Left ventricle myocardium superior (tissue), 1 donor: ENCODE measurements at regions not wholly inside any gene's neighbourhood (a gene's known extent, or its start where the extent isn't known, plus 50 kb on each side); places are given as distances from the start of the nearest gene placed in this dataset.
"Not testable (repeated sequence)": the region's sequence is repeated elsewhere in the genome, so short reads cannot be mapped to it uniquely, and the experiment has no call there.

ENCODE experiments used
- ATAC-seq: fragments of 200-7000 bp; cut with Tn5 transposase; one replicate; pipeline ENCODE4 v1.9.1; 2020; ENCODE audit warnings: mild to moderate bottlenecking, moderate library complexity
- DNase-seq: peaks from one replicate; pipeline ENCODE4 v3.0.0-alpha.2; 2020
- intact Hi-C: fragments of 100-400 bp; cut with micrococcal nuclease; formaldehyde crosslinking; loops from one replicate; pipeline ENCODE4 v1.11.0; 2022
- donor health status: DM: no; HTN: yes; CAD: no; lungs with severe emphysema.

DNA sequence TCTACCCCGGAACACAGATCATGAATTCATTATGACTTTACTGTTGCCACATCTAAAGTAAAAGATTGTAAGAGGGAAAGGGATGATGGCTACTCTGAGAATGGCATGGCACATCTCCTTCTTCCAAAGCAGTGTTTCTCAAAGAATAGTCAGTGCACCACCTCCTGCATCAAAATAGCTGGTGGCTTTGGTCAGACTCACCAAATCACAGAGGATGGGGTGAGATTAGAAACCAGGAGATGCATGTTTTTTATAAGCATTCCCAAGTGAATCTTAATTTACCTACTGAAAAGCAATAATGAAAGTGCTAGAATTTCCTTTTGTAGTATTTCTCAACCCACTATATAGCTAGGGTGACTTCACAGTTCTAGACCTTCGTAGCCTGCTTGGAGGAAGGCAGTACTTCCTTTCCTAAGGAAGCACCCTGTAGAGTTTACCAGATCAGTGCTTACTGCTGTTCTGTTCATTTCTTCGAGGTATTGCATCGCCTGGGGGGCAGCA lies 340.8 kb upstream of the KLF3 start:
- ATAC-seq (no peak), DNase-seq (no peak)
- intact Hi-C loops = no loop called here

DNA sequence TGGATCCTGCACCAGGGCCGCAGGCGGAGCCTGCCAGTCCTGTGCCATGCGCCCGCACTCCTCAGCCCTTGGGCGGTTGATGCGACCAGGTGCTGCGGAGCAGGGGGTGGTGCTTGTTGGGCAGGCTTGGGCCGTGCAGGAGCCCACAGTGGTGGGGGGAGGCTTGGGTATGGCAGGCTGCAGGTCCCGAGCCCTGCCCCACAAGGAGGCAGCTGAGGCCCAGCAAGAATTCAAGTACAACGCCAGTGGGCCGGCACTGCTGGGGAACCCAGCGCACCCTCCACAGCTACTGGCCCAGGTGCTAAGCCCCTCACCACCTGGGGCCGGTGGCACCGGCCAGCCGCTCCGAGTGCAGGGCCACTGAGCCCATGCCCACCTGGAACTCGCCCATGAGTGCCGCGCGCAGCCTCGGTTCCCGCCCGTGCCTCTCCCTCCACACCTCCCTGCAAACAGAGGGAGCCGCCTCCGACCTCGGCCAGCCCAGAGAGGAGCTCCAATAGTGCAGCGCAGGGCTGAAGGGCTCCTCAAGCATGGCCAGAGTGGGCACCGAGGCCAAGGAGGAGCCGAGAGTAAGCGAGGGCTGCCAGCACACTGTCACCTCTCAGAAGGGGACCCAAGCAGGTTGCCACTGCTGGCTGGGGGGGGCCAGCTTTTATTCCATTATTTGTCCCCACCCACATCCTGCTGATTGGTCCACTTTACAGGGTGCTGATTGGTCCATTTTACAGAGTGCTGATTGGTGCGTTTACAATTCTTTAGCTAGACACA lies 339.0 kb upstream of the KLF3 start:
- intact Hi-C loops = no loop called here
- DNase-seq = no peak
- no peak for ATAC-seq

DNA sequence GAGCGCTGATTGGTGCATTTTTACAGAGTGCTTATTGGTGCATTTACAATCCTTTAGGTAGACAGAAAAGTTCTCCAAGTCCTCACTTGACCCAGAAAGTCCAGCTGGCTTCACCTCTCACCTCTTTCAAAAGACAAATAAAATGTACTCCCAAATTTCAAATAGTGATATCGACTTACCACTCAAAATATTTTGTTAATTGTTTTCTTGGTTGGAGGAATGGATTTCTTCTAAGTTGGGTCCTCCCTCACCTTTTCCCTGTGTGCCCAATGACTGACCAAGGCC lies 338.4 kb upstream of the KLF3 start:
- intact Hi-C loops = no loop called here
- no peak for ATAC-seq
- DNase-seq = no peak

DNA sequence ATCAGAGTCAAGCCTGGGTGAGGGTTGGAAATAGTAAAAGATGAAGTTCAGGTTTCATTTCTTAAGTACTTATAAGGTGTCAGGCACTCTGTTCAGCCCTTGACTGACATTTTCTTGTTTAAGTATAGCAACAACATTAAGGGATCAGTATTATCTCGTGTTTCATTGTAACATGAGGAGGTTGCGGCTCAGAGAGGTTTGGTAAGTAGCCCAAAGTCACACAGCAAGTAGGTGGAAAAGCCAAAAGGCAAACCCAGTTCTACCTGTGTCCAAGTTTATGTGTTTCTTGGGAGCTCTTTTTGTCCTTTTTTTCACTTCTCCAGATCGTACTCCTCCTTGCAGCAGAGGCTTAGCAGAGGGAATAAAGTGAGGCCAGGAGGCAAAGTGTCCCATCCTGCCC lies 337.5 kb upstream of the KLF3 start:
- intact Hi-C loops = no loop called here
- no peak for ATAC-seq
- no peak for DNase-seq

DNA sequence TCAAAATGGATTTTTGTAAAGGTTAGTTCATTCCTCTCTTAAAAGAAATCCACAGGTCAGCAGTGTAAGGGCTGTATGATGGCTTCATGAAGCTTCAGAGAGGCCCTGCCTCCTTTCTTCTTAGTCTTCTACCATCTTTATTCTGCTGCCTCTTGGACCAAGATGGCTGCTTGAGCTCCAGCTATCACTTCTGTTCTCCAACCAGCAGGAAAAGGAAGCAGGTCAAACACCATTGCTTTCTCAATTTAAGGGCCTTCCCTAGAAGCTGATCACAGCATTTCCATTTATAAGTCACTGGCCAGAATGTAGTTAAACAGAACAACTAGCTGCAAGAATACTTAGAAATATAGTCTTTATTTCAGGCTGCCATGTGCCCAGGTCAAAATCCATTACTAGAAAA lies 336.8 kb upstream of the KLF3 start:
- no peak for DNase-seq
- intact Hi-C loops = no loop called here
- no peak for ATAC-seq

DNA sequence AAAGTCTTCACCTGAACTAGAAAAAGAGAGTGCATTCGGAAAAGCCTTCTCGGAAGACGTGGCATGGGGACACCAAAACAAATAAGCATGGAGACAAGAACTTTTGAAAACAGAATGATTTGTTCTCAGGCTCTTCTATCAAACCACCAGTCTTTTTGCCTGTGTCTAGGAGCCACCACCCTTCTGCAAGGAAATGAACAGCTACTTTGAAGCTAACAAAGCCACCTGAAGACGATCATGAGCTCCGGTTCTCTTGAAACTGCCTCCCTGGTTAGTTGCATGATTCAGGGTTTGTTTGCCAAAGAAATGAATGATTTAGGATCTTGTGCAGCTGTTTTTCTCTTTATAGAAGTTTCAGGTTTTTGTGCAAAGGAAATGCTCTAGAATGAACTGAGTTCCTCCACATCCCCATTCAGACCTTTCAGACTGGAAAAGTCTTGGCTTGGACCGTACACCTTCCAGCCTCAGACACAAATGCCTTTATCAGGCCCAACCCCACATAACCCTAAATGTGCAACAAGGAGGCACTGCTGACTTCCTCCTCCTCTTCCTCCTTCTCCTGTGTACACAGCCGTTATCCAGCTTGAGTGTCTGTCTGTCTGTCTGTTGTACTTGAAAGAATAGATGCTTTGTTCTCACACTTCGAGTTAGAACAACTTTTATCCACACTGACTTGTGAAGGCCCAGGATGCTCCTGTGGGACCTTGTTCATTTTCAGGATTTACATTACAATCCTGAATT lies 334.8 kb upstream of the KLF3 start:
- intact Hi-C loops = no loop called here
- DNase-seq (no peak), ATAC-seq (no peak)

DNA sequence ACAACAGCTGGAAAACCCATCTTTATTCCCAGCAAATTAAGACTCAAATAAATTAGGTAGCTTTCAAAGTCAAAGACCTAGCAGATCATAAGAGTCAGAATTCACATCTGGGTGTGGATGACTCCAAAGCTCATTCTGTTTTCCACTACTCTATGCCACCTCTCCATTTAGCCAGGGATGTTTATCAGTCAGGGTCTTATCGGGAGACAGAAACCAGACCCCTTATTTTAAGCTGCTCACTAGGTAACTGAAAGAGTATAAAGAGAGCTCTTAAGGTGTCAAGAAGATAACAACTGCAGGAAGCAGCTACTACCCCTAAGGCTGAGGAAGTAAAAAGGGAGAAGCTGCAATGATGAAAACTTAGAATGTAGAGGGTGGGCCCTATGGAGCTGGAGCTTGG lies 333.7 kb upstream of the KLF3 start:
- ATAC-seq (no peak), DNase-seq (no peak)
- intact Hi-C loops = no loop called here

DNA sequence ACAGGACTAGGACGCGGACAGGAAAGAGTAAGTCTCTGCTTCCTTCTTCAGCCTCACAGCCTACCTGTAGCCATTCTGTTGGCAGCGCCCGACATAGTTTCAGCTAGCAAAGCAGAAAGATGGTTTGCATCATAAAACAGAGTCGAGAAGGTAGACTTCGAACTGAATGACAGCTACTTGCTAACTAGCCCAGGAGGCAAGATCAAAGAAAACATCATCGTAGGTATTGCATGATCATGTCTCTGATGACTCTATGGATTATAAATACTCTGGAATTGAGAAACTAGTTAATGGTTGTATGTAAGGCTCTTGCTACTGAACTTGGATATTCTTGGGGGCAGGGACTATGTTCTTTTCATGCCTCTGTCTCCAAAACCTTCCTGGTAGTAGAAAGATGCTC lies 333.1 kb upstream of the KLF3 start:
- DNase-seq (no peak), ATAC-seq (no peak)
- intact Hi-C loops = no loop called here

DNA sequence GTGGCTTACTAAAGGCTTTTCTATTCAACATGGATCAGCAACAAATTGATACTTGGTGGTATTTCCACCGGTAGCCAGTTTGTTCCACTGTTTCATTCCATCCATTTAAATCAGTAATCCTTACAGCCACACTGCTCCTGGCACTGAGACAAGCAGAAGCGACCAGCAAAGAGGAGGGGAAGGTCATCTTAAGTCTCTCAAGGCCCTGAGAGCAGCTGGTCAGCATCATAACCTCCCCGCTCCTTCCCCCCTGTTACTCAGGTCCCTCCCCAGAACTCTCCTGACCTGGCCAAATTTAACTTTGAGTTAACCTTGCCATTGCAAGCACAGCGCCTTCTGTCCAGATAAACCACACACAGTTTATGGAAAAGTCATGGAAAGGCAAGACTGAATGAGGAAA lies 331.3 kb upstream of the KLF3 start:
- no peak for DNase-seq
- ATAC-seq = peak; percentile 43
- intact Hi-C loops = no loop called here

DNA sequence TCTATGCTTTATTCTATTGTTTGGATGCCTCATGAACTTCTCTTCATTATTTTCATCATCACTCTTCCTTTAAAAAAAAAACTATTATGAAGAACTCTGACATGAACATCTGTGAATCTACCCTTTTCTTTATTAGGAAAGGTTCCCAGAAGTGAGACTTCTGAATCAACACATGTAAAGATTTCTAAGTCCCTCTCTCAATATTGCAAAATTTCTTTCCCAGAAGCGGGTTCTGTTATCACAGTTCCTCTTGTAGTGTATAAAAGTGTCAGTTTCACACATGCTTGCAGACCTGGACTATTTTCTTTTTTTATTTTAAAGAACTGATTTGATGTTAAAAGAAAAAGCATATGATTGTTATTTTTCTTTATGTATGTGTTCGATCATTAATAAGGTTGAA lies 330.8 kb upstream of the KLF3 start:
- ATAC-seq (peak; percentile 34), DNase-seq (no peak)
- intact Hi-C loops = no loop called here

DNA sequence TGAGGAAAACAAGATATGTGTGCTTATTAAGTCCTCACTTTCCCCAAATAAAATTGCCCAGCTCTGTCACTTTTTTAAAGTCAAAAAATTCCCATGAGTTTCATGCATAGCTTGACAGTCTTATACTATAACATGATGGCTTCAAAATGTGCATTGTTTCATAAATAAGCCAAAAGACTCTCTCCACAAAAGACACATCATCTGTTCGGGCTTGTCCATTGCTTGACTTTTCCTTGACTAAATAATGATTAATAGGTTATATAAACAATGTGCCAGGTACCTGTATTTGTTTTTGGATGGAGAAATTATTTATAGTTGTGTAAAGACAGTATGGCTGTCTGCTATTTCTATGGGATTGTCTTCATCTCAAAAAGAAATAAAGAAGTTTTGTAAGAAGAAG lies 329.2 kb upstream of the KLF3 start:
- intact Hi-C loops = no loop called here
- ATAC-seq = no peak
- no peak for DNase-seq

DNA sequence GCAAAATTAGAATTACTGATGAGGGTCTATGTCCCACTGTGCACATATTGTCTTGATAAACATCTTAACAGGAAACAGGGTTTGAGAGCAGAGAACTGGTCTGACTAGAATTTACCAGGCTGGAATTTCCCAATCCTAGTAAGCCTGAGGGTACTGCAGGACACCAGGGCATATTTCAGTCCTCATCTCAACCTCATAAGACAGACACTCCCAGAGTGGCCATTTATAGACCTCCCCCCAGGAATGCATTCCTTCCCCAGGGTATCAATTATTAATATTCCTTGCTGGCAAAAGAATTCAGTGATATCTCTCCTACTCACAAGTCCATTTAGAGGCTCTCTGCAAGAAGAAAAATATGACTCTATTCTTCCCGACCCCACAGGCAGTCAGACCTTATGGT lies 325.1 kb upstream of the KLF3 start:
- ATAC-seq, intact Hi-C loops, DNase-seq: not testable (repeated sequence)

DNA sequence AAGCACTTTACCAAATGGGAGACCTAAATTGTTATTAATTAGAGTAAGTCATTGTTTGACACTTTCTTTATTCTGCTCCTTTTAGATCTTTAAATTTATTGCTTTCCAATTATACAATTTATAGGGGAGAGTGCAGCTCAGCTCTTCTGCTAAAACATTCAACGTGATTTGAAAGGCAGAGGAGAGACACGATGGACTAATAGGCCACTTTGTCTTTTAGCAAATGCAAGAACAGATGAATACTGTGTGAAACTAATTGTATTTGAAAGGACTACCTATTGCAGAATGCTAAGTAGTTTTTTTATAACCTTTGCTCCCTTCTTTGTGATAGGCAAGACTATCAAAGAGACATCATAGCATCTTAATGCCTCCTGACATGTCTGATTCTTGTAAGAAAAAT lies 320.4 kb upstream of the KLF3 start:
- ATAC-seq (no peak), DNase-seq (no peak)
- intact Hi-C loops = no loop called here

DNA sequence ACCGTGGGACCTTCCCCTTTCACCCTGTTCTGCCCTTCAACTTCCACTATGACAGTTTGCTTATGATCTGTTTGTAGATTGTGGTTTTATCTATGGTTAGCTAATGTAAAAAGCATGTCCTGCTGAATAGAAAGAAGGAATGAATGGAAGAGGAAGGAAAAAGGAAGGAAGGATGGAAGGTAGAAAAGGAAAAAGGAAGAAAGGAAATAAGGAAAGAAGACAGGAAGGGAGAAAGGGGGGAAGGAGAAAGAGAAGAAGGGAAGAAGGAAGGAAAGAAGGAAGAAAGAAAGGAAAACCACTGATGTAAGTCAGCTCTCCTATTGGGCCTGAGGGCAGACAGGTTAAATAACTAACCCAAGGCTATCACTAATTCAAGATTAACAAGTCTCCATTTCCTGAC lies 319.1 kb upstream of the KLF3 start:
- DNase-seq (no peak), ATAC-seq (no peak)
- intact Hi-C loops = no loop called here

DNA sequence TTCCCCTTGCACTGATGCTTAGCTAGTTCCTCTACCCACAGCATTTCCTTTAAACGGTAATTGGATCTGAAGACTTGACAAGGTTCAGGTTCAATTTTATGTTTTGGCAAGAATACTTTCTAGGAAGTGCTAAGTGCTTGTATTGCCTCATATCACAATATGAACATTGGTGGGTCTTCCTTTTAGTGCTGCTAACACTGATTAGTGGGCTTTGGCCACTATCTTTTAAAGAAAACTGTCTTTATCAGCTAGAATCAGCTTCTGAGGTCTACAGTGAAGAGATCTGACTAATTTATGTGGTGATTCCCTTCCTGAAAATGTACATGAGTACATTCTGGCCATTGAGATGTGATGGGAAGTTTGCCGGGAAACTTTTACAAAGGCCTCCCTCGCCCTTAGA lies 316.7 kb upstream of the KLF3 start:
- intact Hi-C loops = no loop called here
- DNase-seq (no peak), ATAC-seq (no peak)

DNA sequence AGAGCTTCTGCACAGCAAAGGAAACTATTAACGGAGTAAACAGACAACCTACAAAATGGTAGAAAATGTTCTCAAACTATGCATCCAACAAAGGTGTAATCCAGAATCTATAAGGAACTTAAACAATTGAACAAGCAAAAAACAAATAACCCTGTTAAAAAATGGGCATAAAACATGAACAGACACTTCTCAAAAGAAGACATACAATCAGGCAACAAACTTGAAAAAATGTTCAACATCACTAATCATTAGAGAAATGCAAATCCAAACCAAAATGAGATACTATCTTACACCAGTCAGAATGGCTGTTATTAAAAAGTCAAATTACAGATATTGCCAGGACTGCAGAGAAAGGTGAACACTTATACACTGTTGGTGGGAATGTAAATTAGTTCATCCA lies 309.6 kb upstream of the KLF3 start:
- ATAC-seq = no peak
- intact Hi-C loops = no loop called here
- no peak for DNase-seq

DNA sequence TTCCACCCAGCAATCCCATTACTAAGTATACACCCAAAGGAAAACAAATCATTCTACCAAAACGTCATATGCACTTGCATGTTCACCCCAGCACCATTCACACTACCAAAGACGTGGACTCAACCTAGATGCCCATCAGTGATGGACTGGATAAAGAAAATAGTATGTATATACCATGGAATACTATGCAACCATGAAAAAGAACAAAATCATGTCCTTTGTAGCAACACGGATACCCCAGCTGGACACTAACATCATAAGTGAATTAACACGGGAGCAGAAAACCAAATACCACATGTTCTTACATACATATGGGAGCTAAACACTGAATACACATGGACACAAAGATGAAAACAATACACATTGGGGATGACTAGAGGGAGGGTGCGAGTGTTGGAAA lies 309.1 kb upstream of the KLF3 start:
- ATAC-seq = no peak
- intact Hi-C loops = no loop called here
- DNase-seq = no peak

DNA sequence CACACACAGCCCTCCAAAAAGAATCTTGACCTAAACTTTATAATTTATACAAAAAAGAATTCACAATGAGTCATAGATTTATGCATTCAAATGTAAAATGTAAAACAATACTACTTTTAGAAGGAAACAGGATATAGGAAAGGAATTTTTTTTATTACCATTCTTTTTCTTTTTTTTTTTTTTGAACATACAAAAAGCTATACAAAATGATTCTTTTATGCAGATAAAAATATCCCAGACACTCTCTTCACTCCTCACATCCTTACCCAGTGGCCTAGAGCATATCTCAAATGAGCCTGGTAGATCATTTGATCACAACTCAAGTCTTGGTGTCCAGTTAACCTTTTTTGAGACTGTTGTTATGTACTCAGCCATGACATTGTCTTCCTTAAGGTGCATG lies 307.3 kb upstream of the KLF3 start:
- ATAC-seq (no peak), DNase-seq (no peak)
- intact Hi-C loops = no loop called here

DNA sequence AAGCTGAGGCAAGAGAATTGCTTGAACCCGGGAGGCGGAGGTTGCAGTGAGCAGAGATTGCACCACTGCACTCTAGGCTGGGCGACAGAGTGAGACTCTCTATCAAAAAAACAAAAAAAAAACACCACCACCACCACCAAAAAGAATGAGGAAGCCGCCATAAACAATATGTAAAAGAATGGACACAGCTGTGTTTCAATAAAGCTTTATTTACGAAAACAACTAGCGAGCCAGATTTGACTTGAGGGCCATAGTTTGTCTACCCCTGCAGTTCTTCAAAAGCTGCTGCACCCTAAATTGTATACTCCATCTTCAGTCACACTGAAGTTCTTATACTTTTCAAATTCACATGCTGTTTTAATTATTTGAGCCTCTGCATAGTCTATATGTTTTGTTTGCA lies 306.5 kb upstream of the KLF3 start:
- intact Hi-C loops = no loop called here
- ATAC-seq = no peak
- no peak for DNase-seq

DNA sequence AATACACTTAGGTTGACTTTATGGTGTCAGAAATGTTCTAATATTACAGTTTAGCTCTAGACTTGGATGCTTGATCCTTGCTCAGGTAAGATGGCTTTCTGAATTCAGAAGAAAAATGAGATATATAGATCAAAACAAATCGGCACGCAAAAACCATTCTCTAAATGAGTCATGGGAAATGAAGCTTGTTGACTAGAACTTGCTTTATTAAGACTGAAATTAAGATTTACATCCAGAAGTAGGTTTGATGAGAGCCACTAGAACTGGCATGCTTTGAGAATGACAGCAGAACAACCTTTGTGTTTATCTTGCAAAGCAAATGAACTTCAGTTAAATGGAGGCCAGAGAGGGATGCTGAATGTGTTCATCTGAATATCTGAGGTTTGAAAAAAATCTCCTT lies 304.9 kb upstream of the KLF3 start:
- ATAC-seq (no peak), DNase-seq (no peak)
- intact Hi-C loops = no loop called here

DNA sequence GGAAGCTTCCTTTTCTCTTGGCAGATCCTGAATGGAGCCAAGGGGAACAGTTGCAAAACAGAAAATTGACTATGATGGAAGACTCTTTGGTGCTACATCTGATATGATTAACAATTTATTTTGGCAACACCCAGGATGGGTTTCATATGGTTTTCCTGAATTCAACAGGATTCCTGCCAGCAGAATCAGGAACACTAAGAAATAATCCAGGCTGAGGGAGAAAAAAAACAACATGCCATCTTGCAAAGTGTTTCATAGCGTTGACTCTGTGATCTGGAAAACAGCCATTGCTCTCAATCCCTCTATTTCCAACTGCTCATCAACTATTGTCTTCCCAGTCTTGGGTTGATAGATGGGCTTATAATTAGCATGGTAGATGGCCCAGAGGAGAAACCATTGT lies 303.8 kb upstream of the KLF3 start:
- ATAC-seq (no peak), DNase-seq (no peak)
- intact Hi-C loops = no loop called here
